H1 (cell line): ENCODE measurements at regions not wholly inside any gene's neighbourhood (a gene's known extent, or its start where the extent isn't known, plus 50 kb on each side); places are given as distances from the start of the nearest gene placed in this dataset.

Source experiments
- TF ChIP-seq, protein P1 (sequence below), 3 experiments: IDR thresholded peaks; 1 replicate in 2 of 3; 2 replicates in 1 of 3; pipeline versions ENCODE4 v1.5.1 to v1.6.1; 2011; ENCODE audit warnings: low read length in 3 of 3, mild to moderate bottlenecking in 3 of 3, inconsistent platforms in 2 of 3, low read depth in 1 of 3, moderate library complexity in 1 of 3; ENCODE audit not compliant: insufficient read depth in 1 of 3; ENCODE audit errors: control extremely low read depth in 1 of 3

DNA sequence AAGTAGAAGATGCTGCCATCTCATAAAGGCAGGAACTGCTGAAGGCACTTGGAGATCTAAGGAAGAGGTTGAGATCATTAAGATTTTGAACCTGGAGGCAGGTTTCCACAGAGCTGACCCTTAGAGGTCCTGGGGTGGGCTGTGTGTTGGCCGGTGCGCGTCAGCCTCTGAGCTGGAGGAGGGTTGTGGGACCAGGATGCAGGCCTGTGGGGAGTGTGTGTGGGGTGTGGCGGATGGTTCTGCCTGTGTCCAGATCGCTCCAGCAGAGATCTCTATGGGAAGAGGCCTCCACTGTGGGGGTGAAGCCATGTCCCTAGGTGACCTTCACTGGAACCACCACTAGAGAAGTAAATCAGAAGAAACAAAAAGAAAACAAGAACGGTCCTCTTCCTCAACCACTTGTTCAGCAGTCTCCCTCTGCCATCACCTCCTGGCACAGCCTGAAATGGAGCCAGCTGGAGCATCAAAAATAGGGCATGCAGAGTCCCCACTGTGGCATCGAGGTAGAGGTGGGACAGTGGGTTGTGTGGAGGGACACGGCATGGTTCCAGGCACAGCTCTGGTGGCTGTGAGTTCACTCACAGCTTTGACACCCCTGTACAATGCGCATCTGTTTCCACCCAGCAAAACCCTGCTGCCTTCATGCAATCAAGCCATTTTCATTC, 453.8 kb downstream of the TCERG1L start (continued):
- TF ChIP-seq, protein P1, sequence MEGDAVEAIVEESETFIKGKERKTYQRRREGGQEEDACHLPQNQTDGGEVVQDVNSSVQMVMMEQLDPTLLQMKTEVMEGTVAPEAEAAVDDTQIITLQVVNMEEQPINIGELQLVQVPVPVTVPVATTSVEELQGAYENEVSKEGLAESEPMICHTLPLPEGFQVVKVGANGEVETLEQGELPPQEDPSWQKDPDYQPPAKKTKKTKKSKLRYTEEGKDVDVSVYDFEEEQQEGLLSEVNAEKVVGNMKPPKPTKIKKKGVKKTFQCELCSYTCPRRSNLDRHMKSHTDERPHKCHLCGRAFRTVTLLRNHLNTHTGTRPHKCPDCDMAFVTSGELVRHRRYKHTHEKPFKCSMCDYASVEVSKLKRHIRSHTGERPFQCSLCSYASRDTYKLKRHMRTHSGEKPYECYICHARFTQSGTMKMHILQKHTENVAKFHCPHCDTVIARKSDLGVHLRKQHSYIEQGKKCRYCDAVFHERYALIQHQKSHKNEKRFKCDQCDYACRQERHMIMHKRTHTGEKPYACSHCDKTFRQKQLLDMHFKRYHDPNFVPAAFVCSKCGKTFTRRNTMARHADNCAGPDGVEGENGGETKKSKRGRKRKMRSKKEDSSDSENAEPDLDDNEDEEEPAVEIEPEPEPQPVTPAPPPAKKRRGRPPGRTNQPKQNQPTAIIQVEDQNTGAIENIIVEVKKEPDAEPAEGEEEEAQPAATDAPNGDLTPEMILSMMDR (IDR thresholded peaks at IDR 0.05; ENCODE audit: control extremely low read depth in 1 of 3, insufficient read depth in 1 of 3, low read depth in 1 of 3, low read length in 3 of 3): no peak
